Panc1 (cell line): ENCODE measurements at regions not wholly inside any gene's neighbourhood (a gene's known extent, or its start where the extent isn't known, plus 50 kb on each side); places are given as distances from the start of the nearest gene placed in this dataset.

Experiments used
- CTCF ChIP-seq: fragments of 450-650 bp; IDR thresholded peaks from 2 replicates; pipeline ENCODE4 v1.5.1; 2017; ENCODE audit warnings: mild to moderate bottlenecking
- POLR2AphosphoS5 ChIP-seq: IDR thresholded peaks from 2 replicates; pipeline ENCODE4 v1.6.1; 2012; ENCODE audit warnings: mild to moderate bottlenecking, low read depth, low read length, moderate library complexity
- REST ChIP-seq, 2 experiments: IDR thresholded peaks; 2 replicates each; pipeline ENCODE4 v1.6.1; 2011 to 2012; ENCODE audit warnings: low read depth in 2 of 2, control low read depth in 1 of 2, low read length in 1 of 2, mild to moderate bottlenecking in 1 of 2, moderate library complexity in 1 of 2; ENCODE audit not compliant: insufficient read depth in 1 of 2
- SIN3A ChIP-seq: IDR thresholded peaks from 2 replicates; pipeline ENCODE4 v1.6.1; 2012; ENCODE audit warnings: low read depth, mild to moderate bottlenecking, low read length, moderate library complexity, borderline replicate concordance; ENCODE audit not compliant: insufficient read depth
- TCF7L2 ChIP-seq: IDR thresholded peaks from 2 replicates; pipeline ENCODE4 v1.6.1; 2011; ENCODE audit warnings: mild to moderate bottlenecking, low read depth, low read length, inconsistent platforms

GRCh38 chr6:1024161-1024560 lies 287.7 kb upstream of the FOXQ1 start:
- TF ChIP-seq CTCF (no peak), TCF7L2 (no peak), POLR2AphosphoS5 (no peak), SIN3A (no peak), REST (IDR thresholded peaks at IDR 0.05; ENCODE audit: insufficient read depth in 1 of 2, low read depth in 2 of 2, low read length in 1 of 2) (no peak)
